ENCODE measurements at regions not wholly inside any gene's neighbourhood (a gene's known extent, or its start where the extent isn't known, plus 50 kb on each side); places are given as distances from the start of the nearest gene placed in this dataset.

DNA sequence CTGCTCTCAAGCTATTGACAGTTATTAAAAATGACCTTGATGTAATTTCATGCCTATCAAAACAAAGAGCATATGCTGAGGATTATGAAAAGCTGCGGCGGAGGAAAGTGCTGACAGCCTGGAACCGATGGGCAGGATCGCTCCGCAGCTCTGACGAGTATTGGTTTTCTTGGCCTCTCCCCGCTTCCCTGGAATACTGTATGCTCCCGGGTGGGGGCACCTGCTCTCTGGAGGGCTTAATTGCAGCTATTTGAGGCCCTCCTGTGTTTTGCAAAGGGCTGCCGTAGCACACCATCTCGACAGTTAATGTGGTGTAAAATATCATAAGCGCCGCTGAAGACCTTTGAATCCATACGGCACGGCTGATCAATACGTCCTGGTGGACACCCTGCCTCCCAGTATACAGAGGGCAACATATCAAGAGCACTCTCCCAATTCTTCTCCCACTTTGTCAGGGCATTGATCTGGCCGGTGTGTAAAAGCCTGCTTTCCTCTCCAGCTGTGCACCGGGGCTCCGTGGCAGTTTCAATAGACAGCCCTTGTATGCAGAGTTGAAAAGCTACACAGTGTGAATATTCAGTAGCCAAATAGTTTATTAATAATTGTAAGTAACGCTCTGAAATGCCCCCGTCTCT lies 662.4 kb downstream of the GALR1 start:
- TF ChIP-seq POLR2A (IDR thresholded peaks at IDR 0.05; ENCODE audit: low read length) (no peak), GATA1 (IDR thresholded peaks at IDR 0.05; ENCODE audit: low read depth, low read length) (no peak)

All from erythroblast (primary cell).